Endothelial cell (in vitro differentiated cells): ENCODE measurements at regions not wholly inside any gene's neighbourhood (a gene's known extent, or its start where the extent isn't known, plus 50 kb on each side); places are given as distances from the start of the nearest gene placed in this dataset.

Source experiments
- DNase-seq: peaks from one replicate; pipeline ENCODE4 v3.0.0; 2021; ENCODE audit warnings: low spot score
- H3K27ac Mint-ChIP-seq: one replicate; pipeline ENCODE4 v1.8.0; 2021; ENCODE audit warnings: mixed read lengths, inconsistent platforms; ENCODE audit not compliant: unreplicated experiment
- H3K27me3 Mint-ChIP-seq: one replicate; pipeline ENCODE4 v1.8.0; 2021; ENCODE audit warnings: mild to moderate bottlenecking, moderate library complexity, mixed read lengths, inconsistent platforms; ENCODE audit not compliant: unreplicated experiment
- H3K36me3 Mint-ChIP-seq: one replicate; pipeline ENCODE4 v1.8.0; 2021; ENCODE audit warnings: mild to moderate bottlenecking, low read depth, mixed read lengths, inconsistent platforms; ENCODE audit not compliant: unreplicated experiment
- H3K4me1 Mint-ChIP-seq: one replicate; pipeline ENCODE4 v1.8.0; 2021; ENCODE audit warnings: mild to moderate bottlenecking, mixed read lengths, inconsistent platforms; ENCODE audit not compliant: unreplicated experiment
- H3K4me3 Mint-ChIP-seq: one replicate; pipeline ENCODE4 v1.8.0; 2021; ENCODE audit warnings: mild to moderate bottlenecking, mixed read lengths, inconsistent platforms; ENCODE audit not compliant: unreplicated experiment
- H3K9me3 Mint-ChIP-seq: one replicate; pipeline ENCODE4 v1.8.0; 2021; ENCODE audit warnings: mixed read lengths, inconsistent platforms; ENCODE audit not compliant: unreplicated experiment
- TF ChIP-seq, protein P1 (sequence below): fragments of 200-600 bp; sonication (generic); IDR thresholded peaks from one replicate; pipeline ENCODE4 v1.5.0; 2021; ENCODE audit warnings: antibody characterized with exemption; ENCODE audit not compliant: unreplicated experiment

GRCh38 chr1:118661769-118662320 is 326.3 kb downstream of the TBX15 start:
- TF ChIP-seq, protein P1, sequence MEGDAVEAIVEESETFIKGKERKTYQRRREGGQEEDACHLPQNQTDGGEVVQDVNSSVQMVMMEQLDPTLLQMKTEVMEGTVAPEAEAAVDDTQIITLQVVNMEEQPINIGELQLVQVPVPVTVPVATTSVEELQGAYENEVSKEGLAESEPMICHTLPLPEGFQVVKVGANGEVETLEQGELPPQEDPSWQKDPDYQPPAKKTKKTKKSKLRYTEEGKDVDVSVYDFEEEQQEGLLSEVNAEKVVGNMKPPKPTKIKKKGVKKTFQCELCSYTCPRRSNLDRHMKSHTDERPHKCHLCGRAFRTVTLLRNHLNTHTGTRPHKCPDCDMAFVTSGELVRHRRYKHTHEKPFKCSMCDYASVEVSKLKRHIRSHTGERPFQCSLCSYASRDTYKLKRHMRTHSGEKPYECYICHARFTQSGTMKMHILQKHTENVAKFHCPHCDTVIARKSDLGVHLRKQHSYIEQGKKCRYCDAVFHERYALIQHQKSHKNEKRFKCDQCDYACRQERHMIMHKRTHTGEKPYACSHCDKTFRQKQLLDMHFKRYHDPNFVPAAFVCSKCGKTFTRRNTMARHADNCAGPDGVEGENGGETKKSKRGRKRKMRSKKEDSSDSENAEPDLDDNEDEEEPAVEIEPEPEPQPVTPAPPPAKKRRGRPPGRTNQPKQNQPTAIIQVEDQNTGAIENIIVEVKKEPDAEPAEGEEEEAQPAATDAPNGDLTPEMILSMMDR: no peak
- H3K27me3 Mint-ChIP-seq: no peaks in the 10 kb centered on the region
- no peaks in the 10 kb centered on the region for H3K36me3 Mint-ChIP-seq
- no peaks in the 10 kb centered on the region for H3K4me1 Mint-ChIP-seq
- no peak overlapping the region for H3K27ac Mint-ChIP-seq
- no peak overlapping the region for H3K4me3 Mint-ChIP-seq
- H3K9me3 Mint-ChIP-seq: no peaks in the 10 kb centered on the region
- DNase-seq: no peak

- TF ChIP-seq, protein P1: no peak
- Mint-ChIP-seq H3K9me3 (no peaks in the 10 kb centered on the region), H3K4me3 (no peak overlapping the region), H3K4me1 (no peaks in the 10 kb centered on the region), H3K27ac (no peak overlapping the region), H3K36me3 (no peaks in the 10 kb centered on the region), H3K27me3 (no peaks in the 10 kb centered on the region)
- no peak for DNase-seq
These were observed 327.4 kb downstream of the TBX15 start for GRCh38 chr1:118660769-118661168.

- DNase-seq: no peak
- no peaks in the 10 kb centered on the region for H3K27me3 Mint-ChIP-seq
- no peaks in the 10 kb centered on the region for H3K9me3 Mint-ChIP-seq
- no peak overlapping the region for H3K4me3 Mint-ChIP-seq
- H3K27ac Mint-ChIP-seq: no peak overlapping the region
- H3K36me3 Mint-ChIP-seq: no peaks in the 10 kb centered on the region
- H3K4me1 Mint-ChIP-seq: no peaks in the 10 kb centered on the region
- TF ChIP-seq, protein P1: no peak
These were observed 328.5 kb downstream of the TBX15 start for GRCh38 chr1:118659646-118660045.

DNA sequence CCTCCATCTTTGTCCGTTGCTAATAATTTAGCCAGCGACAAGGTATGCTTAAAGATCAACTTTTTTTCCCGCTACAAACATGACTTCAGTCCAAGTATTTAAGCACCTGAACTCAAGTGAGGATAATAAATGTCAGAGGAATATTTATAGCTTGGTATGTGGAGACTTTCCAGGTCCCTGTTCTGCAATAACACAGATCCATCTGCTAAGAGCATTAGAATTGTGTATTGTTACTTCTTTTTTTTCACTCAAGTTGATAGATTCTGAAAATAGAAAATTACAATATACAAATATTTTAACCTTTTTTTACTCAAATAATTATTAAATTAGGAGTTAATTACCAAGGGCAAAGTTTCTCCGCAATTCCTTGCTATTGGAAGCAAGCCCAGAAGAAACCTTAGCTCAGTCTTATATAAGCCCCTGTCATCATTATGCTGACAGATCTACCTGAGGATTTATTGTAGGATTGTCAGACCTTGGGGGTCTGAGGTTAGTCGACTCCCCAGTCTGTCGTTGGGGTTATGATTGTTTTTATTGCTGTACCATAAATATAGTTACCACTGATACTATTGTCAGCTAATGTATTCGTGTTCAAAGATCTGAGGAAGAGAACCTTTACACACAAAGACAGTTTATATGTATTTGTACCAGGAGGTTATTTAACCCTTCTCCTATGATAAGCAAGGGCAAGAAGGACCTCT is 337.9 kb downstream of the TBX15 start:
- Mint-ChIP-seq H3K9me3 (no peaks in the 10 kb centered on the region), H3K4me3 (no peak overlapping the region), H3K4me1 (no peaks in the 10 kb centered on the region), H3K36me3 (no peaks in the 10 kb centered on the region), H3K27me3 (no peaks in the 10 kb centered on the region), H3K27ac (no peak overlapping the region)
- no peak for DNase-seq
- TF ChIP-seq, protein P1: no peak

- no peak overlapping the region for H3K4me3 Mint-ChIP-seq
These were observed 338.6 kb downstream of the TBX15 start for GRCh38 chr1:118649369-118650106.

More at GRCh38 chr1:118649369-118650106, 338.6 kb downstream of the TBX15 start:
- no peak overlapping the region for H3K27ac Mint-ChIP-seq
- DNase-seq: no peak
- no peaks in the 10 kb centered on the region for H3K4me1 Mint-ChIP-seq
- no peaks in the 10 kb centered on the region for H3K9me3 Mint-ChIP-seq
- TF ChIP-seq, protein P1: no peak
- no peaks in the 10 kb centered on the region for H3K36me3 Mint-ChIP-seq
- no peaks in the 10 kb centered on the region for H3K27me3 Mint-ChIP-seq
